ENCODE measurements at regions not wholly inside any gene's neighbourhood (a gene's known extent, or its start where the extent isn't known, plus 50 kb on each side); places are given as distances from the start of the nearest gene placed in this dataset.
"Not testable (repeated sequence)": the region's sequence is repeated elsewhere in the genome, so short reads cannot be mapped to it uniquely, and the experiment has no call there.

DNA sequence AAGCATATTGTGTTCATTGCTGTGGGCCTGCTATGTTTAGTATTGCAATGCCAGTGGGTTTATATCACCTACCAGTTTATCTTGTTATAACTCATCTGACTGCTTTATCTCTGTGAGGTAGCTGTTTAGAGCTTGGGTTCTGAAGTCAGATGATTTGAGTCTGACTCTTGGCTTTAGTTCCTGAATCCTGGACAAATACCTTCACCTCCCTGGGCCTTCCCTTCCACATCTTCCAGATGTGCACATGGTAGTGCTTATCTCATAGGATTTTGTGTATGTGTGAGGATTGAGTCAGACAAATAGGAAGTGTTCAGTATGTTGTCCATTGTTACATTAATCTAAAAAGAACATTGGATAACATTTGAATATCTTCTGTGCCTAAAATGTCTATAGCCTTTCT lies 63.5 kb upstream of the ANKRD10 start:
- Histone ChIP-seq H3K27ac (no peak overlapping the region), H3K9me3 (no peaks in the 10 kb centered on the region), H3K4me3 (no peak overlapping the region), H3K4me1 (peaks cover 0 to 7% of the 10 kb centered on the region in 2 donors), H3K27me3 (no peaks in the 10 kb centered on the region), H3K36me3 (no peaks in the 10 kb centered on the region)
- intact Hi-C loops (cut with DNase I; ENCODE audit: low total_unique reads) (no loop called here), in situ Hi-C loops (cut with MboI; ENCODE audit: low sequenced_read_pairs in 4 of 4) (no loop called here)
- DNase-seq (no peak), ATAC-seq (no peak)
- TF ChIP-seq POLR2A (IDR thresholded peaks at IDR 0.05), result no peak
- no peak for TF ChIP-seq CTCF (IDR thresholded peaks at IDR 0.05 in 4 of 5, conservative IDR thresholded peaks at IDR 0.05 in 1 of 5)

GRCh38 chr13:110976785-110977184 lies 61.9 kb upstream of the ANKRD10 start:
- H3K9me3 ChIP-seq, result no peaks in the 10 kb centered on the region
- ATAC-seq (no peak), DNase-seq (no peak)
- no peaks in the 10 kb centered on the region for H3K36me3 ChIP-seq
- intact Hi-C loops (cut with DNase I; ENCODE audit: low total_unique reads), result no loop called here
- H3K27ac ChIP-seq, result no peak overlapping the region
- peaks cover 0 to 7% of the 10 kb centered on the region in 2 donors for H3K4me1 ChIP-seq
- TF ChIP-seq CTCF (IDR thresholded peaks at IDR 0.05 in 4 of 5, conservative IDR thresholded peaks at IDR 0.05 in 1 of 5) (no peak), POLR2A (IDR thresholded peaks at IDR 0.05) (no peak)
- in situ Hi-C loops (cut with MboI; ENCODE audit: low sequenced_read_pairs in 4 of 4), result no loop called here
- H3K4me3 ChIP-seq, result no peak overlapping the region
- H3K27me3 ChIP-seq, result no peaks in the 10 kb centered on the region

DNA sequence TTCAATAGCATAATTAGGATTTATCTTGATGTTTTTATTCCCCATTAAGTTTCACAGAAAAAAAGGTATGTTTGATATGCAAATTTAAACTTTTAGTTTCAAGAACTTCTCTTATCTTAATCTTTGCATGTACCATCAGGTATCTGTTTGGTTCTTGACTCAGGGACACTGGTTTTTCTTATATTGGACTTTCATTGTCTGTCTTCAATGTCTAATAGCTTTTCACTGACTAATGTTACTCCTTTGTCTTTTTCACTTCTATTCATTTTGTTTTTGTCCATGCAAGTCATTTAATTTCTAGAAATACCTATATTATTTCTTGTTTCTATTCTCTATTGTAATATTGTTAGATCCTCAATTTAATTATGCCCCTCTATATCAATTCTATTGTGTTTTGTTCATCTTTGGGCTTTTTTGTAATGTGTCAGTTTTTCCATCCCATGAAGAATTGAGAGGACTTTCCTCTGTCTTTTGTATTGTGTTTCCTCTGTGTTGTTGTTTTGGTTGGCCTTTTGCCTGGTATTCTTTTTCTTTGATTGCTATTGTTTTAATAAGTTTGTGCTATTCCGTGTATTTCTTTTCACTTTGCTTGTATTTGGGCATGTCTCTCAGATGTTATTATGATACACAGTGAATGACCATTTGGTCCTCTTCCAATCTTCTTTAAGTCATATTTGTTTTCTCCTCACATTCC lies 58.3 kb upstream of the ANKRD10 start:
- no peak for TF ChIP-seq CTCF (IDR thresholded peaks at IDR 0.05 in 4 of 5, conservative IDR thresholded peaks at IDR 0.05 in 1 of 5)
- TF ChIP-seq POLR2A (IDR thresholded peaks at IDR 0.05), result no peak
- in situ Hi-C loops (cut with MboI; ENCODE audit: low sequenced_read_pairs in 4 of 4) (no loop called here), intact Hi-C loops (cut with DNase I; ENCODE audit: low total_unique reads) (no loop called here)
- Histone ChIP-seq H3K4me1 (no peaks in the 10 kb centered on the region), H3K27ac (no peak overlapping the region), H3K36me3 (no peaks in the 10 kb centered on the region), H3K9me3 (no peaks in the 10 kb centered on the region), H3K27me3 (no peaks in the 10 kb centered on the region), H3K4me3 (no peak overlapping the region)
- ATAC-seq, result no peak
- DNase-seq, result no peak

DNA sequence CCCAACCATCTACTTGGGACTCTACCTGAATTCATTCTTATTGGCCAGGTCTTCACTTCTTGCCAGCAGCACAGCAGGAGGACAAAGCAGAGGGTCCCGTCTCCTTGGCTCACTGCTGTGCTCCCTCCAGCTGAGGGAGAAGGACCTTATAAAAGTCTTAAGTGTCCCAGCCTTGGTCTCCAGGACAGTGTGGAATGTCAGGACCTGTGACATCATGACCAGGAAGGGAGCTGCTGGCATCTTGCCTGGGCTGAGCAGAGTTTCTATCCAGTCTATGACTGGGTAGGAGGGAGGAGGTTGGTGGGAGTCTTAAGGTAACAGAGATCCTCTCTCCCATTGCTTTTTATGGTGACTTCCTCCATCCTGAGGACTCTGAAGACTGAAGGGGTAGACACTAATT lies 56.6 kb upstream of the ANKRD10 start:
- in situ Hi-C loops (cut with MboI; ENCODE audit: low sequenced_read_pairs in 4 of 4), result no loop called here
- Histone ChIP-seq H3K27ac (no peak overlapping the region), H3K9me3 (no peaks in the 10 kb centered on the region), H3K4me1 (no peaks in the 10 kb centered on the region), H3K36me3 (no peaks in the 10 kb centered on the region), H3K27me3 (no peaks in the 10 kb centered on the region), H3K4me3 (no peak overlapping the region)
- DNase-seq, result no peak
- ATAC-seq, result no peak
- intact Hi-C loops (cut with DNase I; ENCODE audit: low total_unique reads), result no loop called here
- TF ChIP-seq POLR2A (IDR thresholded peaks at IDR 0.05) (no peak), CTCF (IDR thresholded peaks at IDR 0.05 in 4 of 5, conservative IDR thresholded peaks at IDR 0.05 in 1 of 5) (no peak)

DNA sequence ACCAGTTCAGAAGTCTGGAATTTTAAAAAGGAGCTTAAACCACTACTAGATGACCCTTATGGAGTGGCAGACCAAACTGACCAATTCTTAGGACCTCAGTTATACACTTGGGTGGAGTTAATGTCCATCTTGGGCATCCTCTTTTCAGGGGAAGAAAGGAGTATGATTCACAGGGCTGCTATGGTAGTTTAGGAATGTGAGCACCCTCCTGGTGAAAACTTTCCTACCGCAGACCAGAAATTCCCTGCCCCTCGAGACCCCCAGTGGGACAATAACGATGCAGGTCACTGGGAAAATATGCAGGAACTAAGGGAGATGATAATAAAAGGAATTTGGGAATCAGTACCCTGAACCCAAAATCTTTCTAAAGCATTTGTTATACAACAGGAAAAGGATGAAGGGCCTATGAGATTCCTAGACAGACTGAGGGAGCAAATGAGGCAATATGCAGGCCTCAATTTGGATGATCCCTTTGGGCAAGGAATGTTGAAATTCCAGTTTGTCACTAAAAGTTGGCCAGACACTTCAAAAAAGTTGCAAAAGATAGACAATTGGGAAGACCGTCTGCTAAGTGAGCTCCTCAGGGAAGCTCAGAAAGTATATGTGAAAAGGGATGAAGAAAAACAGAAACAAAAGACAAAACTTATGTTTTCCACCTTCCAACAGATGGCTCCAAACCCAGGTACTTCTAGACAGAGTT lies 52.4 kb upstream of the ANKRD10 start:
- peaks cover 0 to 11% (median 0%) of the 10 kb centered on the region in 3 donors for H3K9me3 ChIP-seq

More for the DNA sequence above, 52.4 kb upstream of the ANKRD10 start:
- H3K27me3 ChIP-seq; H3K4me3 ChIP-seq; H3K27ac ChIP-seq; DNase-seq; in situ Hi-C loops (cut with MboI; ENCODE audit: low sequenced_read_pairs in 4 of 4); ATAC-seq; H3K36me3 ChIP-seq; H3K4me1 ChIP-seq; intact Hi-C loops (cut with DNase I; ENCODE audit: low total_unique reads): not testable (repeated sequence)

All from gastrocnemius medialis (tissue), 4 donors.